Mucosa of descending colon (tissue), 3 donors: ENCODE measurements at regions not wholly inside any gene's neighbourhood (a gene's known extent, or its start where the extent isn't known, plus 50 kb on each side); places are given as distances from the start of the nearest gene placed in this dataset.

Source experiments
- ATAC-seq: fragments of 200-7000 bp; cut with Tn5 transposase; one replicate; pipeline ENCODE4 v1.9.1; 2020; ENCODE audit warnings: mild to moderate bottlenecking, moderate library complexity
- DNase-seq, 3 donors: peaks; one replicate each; pipeline ENCODE4 v3.0.0-alpha.2; 2020
- H3K36me3 ChIP-seq: fragments of 200-600 bp; one replicate; pipeline ENCODE4 v1.8.0; 2021; ENCODE audit warnings: low read depth, mild to moderate bottlenecking
- H3K4me1 ChIP-seq: fragments of 200-600 bp; one replicate; pipeline ENCODE4 v1.8.0; 2021; ENCODE audit warnings: low read depth, mild to moderate bottlenecking
- H3K4me3 ChIP-seq: fragments of 200-600 bp; one replicate; pipeline ENCODE4 v1.8.0; 2021; ENCODE audit warnings: mild to moderate bottlenecking
- H3K9me3 ChIP-seq: fragments of 200-600 bp; one replicate; pipeline ENCODE4 v1.8.0; 2021; ENCODE audit warnings: mild to moderate bottlenecking
- CTCF ChIP-seq: fragments of 200-600 bp; IDR thresholded peaks from one replicate; pipeline ENCODE4 v1.8.0; 2022; ENCODE audit warnings: antibody characterized with exemption, mild to moderate bottlenecking
- intact Hi-C, 2 donors: fragments of 100-400 bp; cut with DNase I in 1 of 2; cut with micrococcal nuclease in 1 of 2; formaldehyde crosslinking; loops; one replicate each; pipeline versions ENCODE4 v1.11.0 to v1.11.1; 2022; cut with DNase I, micrococcal nuclease
- donor health status: DM: no; HTN: no; CAD: no; lungs with moderate emphysema.
- donor health status: DM: no; HTN: no; CAD: no.
- donor health status: DM: no; HTN: yes; CAD: no.

- DNase-seq (no peak), ATAC-seq (no peak)
- TF ChIP-seq CTCF = no peak
- no peaks in the 10 kb centered on the region for H3K9me3 ChIP-seq
- H3K4me3 ChIP-seq = no peak overlapping the region
- intact Hi-C loops = no loop called here
- no peaks in the 10 kb centered on the region for H3K4me1 ChIP-seq
- H3K36me3 ChIP-seq = no peaks in the 10 kb centered on the region
Observed at GRCh38 chr12:68499616-68500015, 111.1 kb upstream of the RAP1B start.

- no peak for TF ChIP-seq CTCF
- no peak for ATAC-seq
Observed at GRCh38 chr12:68501226-68501625, 109.5 kb upstream of the RAP1B start.

GRCh38 chr12:68505970-68506369, 104.7 kb upstream of the RAP1B start:
- no peak for ATAC-seq
- intact Hi-C loops = no loop called here
- Histone ChIP-seq H3K9me3 (no peaks in the 10 kb centered on the region), H3K4me1 (no peaks in the 10 kb centered on the region), H3K4me3 (no peak overlapping the region), H3K36me3 (no peaks in the 10 kb centered on the region)
- TF ChIP-seq CTCF = no peak
- no peak for DNase-seq

More at GRCh38 chr12:68501226-68501625, 109.5 kb upstream of the RAP1B start:
- intact Hi-C loops = no loop called here
- Histone ChIP-seq H3K36me3 (no peaks in the 10 kb centered on the region), H3K9me3 (no peaks in the 10 kb centered on the region), H3K4me1 (no peaks in the 10 kb centered on the region), H3K4me3 (no peak overlapping the region)
- no peak for DNase-seq

GRCh38 chr12:68506619-68507018, 104.1 kb upstream of the RAP1B start:
- no peak for DNase-seq
- intact Hi-C loops = no loop called here
- no peak for ATAC-seq
- H3K4me1 ChIP-seq = no peaks in the 10 kb centered on the region
- no peaks in the 10 kb centered on the region for H3K9me3 ChIP-seq
- H3K36me3 ChIP-seq = no peaks in the 10 kb centered on the region
- H3K4me3 ChIP-seq = no peak overlapping the region
- no peak for TF ChIP-seq CTCF

- no peaks in the 10 kb centered on the region for H3K9me3 ChIP-seq
- TF ChIP-seq CTCF = no peak
- intact Hi-C loops = no loop called here
- no peaks in the 10 kb centered on the region for H3K4me1 ChIP-seq
- no peak for DNase-seq
- ATAC-seq = no peak
- no peaks in the 10 kb centered on the region for H3K36me3 ChIP-seq
- H3K4me3 ChIP-seq = no peak overlapping the region
Observed at GRCh38 chr12:68507657-68508056, 103.0 kb upstream of the RAP1B start.

GRCh38 chr12:68508576-68508975, 102.1 kb upstream of the RAP1B start:
- intact Hi-C loops = no loop called here
- ATAC-seq = no peak

More at GRCh38 chr12:68508576-68508975, 102.1 kb upstream of the RAP1B start:
- TF ChIP-seq CTCF = no peak
- DNase-seq = no peak
- Histone ChIP-seq H3K4me3 (no peak overlapping the region), H3K36me3 (no peaks in the 10 kb centered on the region), H3K9me3 (no peaks in the 10 kb centered on the region), H3K4me1 (no peaks in the 10 kb centered on the region)
